K562 (cell line): ENCODE measurements at regions not wholly inside any gene's neighbourhood (a gene's known extent, or its start where the extent isn't known, plus 50 kb on each side); places are given as distances from the start of the nearest gene placed in this dataset.

Source experiments
- CTCF ChIP-seq, 3 experiments: IDR thresholded peaks in 2 of 3; conservative IDR thresholded peaks in 1 of 3; 2 replicates each; pipeline ENCODE4 v1.5.1; 2011 to 2012; ENCODE audit warnings: low read length in 3 of 3, mild to moderate bottlenecking in 3 of 3, control low read depth in 2 of 3, improper control_type of control experiment in 1 of 3, inconsistent platforms in 1 of 3, low read depth in 1 of 3, mixed read lengths in 1 of 3, moderate library complexity in 1 of 3; ENCODE audit not compliant: insufficient read depth in 2 of 3
- EP300 ChIP-seq: IDR thresholded peaks from 2 replicates; pipeline ENCODE4 v1.6.1; 2012; ENCODE audit warnings: low read length, improper control_type of control experiment
- GTF2F1 ChIP-seq: IDR thresholded peaks from 2 replicates; pipeline ENCODE4 v1.6.1; 2011; ENCODE audit warnings: low read depth, low read length, improper control_type of control experiment
- JUND ChIP-seq, 2 experiments: IDR thresholded peaks; 2 replicates in 1 of 2; 3 replicates in 1 of 2; pipeline ENCODE4 v1.6.1; 2011; ENCODE audit warnings: borderline replicate concordance in 2 of 2, low read depth in 2 of 2, low read length in 2 of 2, improper control_type of control experiment in 1 of 2, missing biosample characterization in 1 of 2, missing genetic modification characterization in 1 of 2, missing genetic modification reagents in 1 of 2
- MAFK ChIP-seq: IDR thresholded peaks from 2 replicates; pipeline ENCODE4 v1.6.1; 2011; ENCODE audit warnings: low read length, improper control_type of control experiment
- NFXL1 ChIP-seq: fragments of 450-650 bp; formaldehyde crosslinking; IDR thresholded peaks from 2 replicates; pipeline ENCODE4 v1.4.0; 2021; ENCODE audit warnings: mild to moderate bottlenecking
- YY1 ChIP-seq, 3 experiments: IDR thresholded peaks; 2 replicates each; pipeline ENCODE4 v1.6.1; 2011; ENCODE audit warnings: low read length in 2 of 3, mild to moderate bottlenecking in 2 of 3, moderate library complexity in 2 of 3, borderline replicate concordance in 1 of 3, control low read depth in 1 of 3, low read depth in 1 of 3; ENCODE audit not compliant: insufficient read depth in 3 of 3, insufficient replicate concordance in 2 of 3, control insufficient read depth in 1 of 3, insufficient read length in 1 of 3; ENCODE audit errors: extremely low read depth in 1 of 3
- ZBTB49 ChIP-seq: sonication (generic); formaldehyde crosslinking; IDR thresholded peaks from 2 replicates; pipeline ENCODE4 v1.8.0; 2022; ENCODE audit warnings: missing genetic modification reagents, mild to moderate bottlenecking, borderline replicate concordance
- ZEB2 ChIP-seq: fragments of 450-650 bp; IDR thresholded peaks from 2 replicates; pipeline ENCODE4 v1.6.1; 2016
- ZFP36 ChIP-seq: fragments of 150-350 bp; IDR thresholded peaks from 2 replicates; pipeline ENCODE4 v1.6.1; 2018; ENCODE audit warnings: low read length, low read depth; ENCODE audit not compliant: partially characterized antibody
- ZNF274 ChIP-seq: IDR thresholded peaks from 2 replicates; pipeline ENCODE4 v1.6.1; 2011; ENCODE audit warnings: low read depth, mild to moderate bottlenecking, low read length, moderate library complexity, borderline replicate concordance
- ZNF280A ChIP-seq: fragments of 450-650 bp; IDR thresholded peaks from 2 replicates; pipeline ENCODE4 v1.6.1; 2018; ENCODE audit warnings: mild to moderate bottlenecking, low read depth; ENCODE audit not compliant: partially characterized antibody
- ZNF644 ChIP-seq: fragments of 200-800 bp; sonication (Bioruptor generic); IDR thresholded peaks from 2 replicates; pipeline ENCODE4 v1.6.1; 2016; ENCODE audit warnings: low read depth, missing genetic modification characterization, missing compliant biosample characterization

- TF ChIP-seq ZEB2 (no peak), EP300 (no peak), YY1 (IDR thresholded peaks at IDR 0.05; ENCODE audit: borderline replicate concordance in 1 of 3, control insufficient read depth in 1 of 3, extremely low read depth in 1 of 3, insufficient read depth in 3 of 3, insufficient read length in 1 of 3, insufficient replicate concordance in 2 of 3, low read depth in 1 of 3, low read length in 2 of 3) (no peak), ZBTB49 (CRISPR knock-in tag) (no peak), ZNF274 (no peak), ZFP36 (no peak), CTCF (IDR thresholded peaks at IDR 0.05 in 2 of 3, conservative IDR thresholded peaks at IDR 0.05 in 1 of 3; ENCODE audit: insufficient read depth in 2 of 3, low read depth in 1 of 3, low read length in 3 of 3) (no peak), ZNF280A (no peak), ZNF644 (tag) (no peak), JUND (IDR thresholded peaks at IDR 0.05; ENCODE audit: borderline replicate concordance, low read depth, low read length) (no peak), JUND (tag; IDR thresholded peaks at IDR 0.05; ENCODE audit: borderline replicate concordance, low read depth, low read length) (no peak), GTF2F1 (no peak), NFXL1 (CRISPR knock-in tag) (no peak), MAFK (no peak)
Measured at GRCh38 chr2:19550750-19551149, 192.3 kb upstream of the OSR1 start.
